Liver (tissue), 8 donors: ENCODE measurements at regions not wholly inside any gene's neighbourhood (a gene's known extent, or its start where the extent isn't known, plus 50 kb on each side); places are given as distances from the start of the nearest gene placed in this dataset.

Experiments
- DNase-seq: peaks from one replicate; pipeline ENCODE4 v3.0.0-alpha.2; 2017; ENCODE audit warnings: low spot score
- H3K27ac ChIP-seq, 2 donors: one replicate each; pipeline ENCODE4 v1.7.0; 2013; ENCODE audit warnings: inconsistent platforms in 2 of 2, low read length in 2 of 2, control low read depth in 1 of 2, low read depth in 1 of 2, mild to moderate bottlenecking in 1 of 2
- H3K27me3 ChIP-seq, 4 donors: one replicate each; pipeline versions ENCODE4 v1.6.1 to v1.7.0; 2013; ENCODE audit warnings: low read length in 3 of 4, inconsistent platforms in 1 of 4, mild to moderate bottlenecking in 1 of 4, moderate library complexity in 1 of 4; ENCODE audit not compliant: control insufficient read depth in 4 of 4, insufficient read depth in 4 of 4
- H3K36me3 ChIP-seq, 4 donors: one replicate each; pipeline versions ENCODE4 v1.6.1 to v1.7.0; 2013; ENCODE audit warnings: low read length in 3 of 4, mild to moderate bottlenecking in 3 of 4, low read depth in 1 of 4, moderate library complexity in 1 of 4; ENCODE audit not compliant: control insufficient read depth in 4 of 4, insufficient read depth in 3 of 4
- H3K4me1 ChIP-seq, 4 donors: one replicate each; pipeline versions ENCODE4 v1.6.1 to v1.7.0; 2013; ENCODE audit warnings: low read length in 3 of 4, mild to moderate bottlenecking in 3 of 4, moderate library complexity in 1 of 4; ENCODE audit not compliant: control insufficient read depth in 4 of 4, insufficient read depth in 4 of 4
- H3K4me3 ChIP-seq, 3 donors: one replicate each; pipeline versions ENCODE4 v1.6.1 to v1.7.0; 2013; ENCODE audit warnings: low read length in 3 of 3, control low read depth in 1 of 3, low read depth in 1 of 3, mild to moderate bottlenecking in 1 of 3
- H3K9ac ChIP-seq, 2 donors: one replicate each; pipeline ENCODE4 v1.7.0; 2013; ENCODE audit warnings: low read length in 2 of 2, mild to moderate bottlenecking in 2 of 2, moderate library complexity in 2 of 2, control low read depth in 1 of 2, low read depth in 1 of 2
- H3K9me3 ChIP-seq, 4 donors: one replicate each; pipeline versions ENCODE4 v1.6.1 to v1.7.0; 2013; ENCODE audit warnings: low read length in 3 of 4; ENCODE audit not compliant: control insufficient read depth in 4 of 4
- EGR1 ChIP-seq, 2 donors: IDR thresholded peaks; 2 replicates each; pipeline ENCODE4 v1.6.1; 2016 to 2018; ENCODE audit warnings: antibody characterized with exemption in 2 of 2, low read depth in 2 of 2
- FOXA1 ChIP-seq: IDR thresholded peaks from 2 replicates; pipeline ENCODE4 v1.6.1; 2016; ENCODE audit warnings: antibody characterized with exemption
- FOXA2 ChIP-seq: IDR thresholded peaks from 2 replicates; pipeline ENCODE4 v1.6.1; 2016; ENCODE audit warnings: antibody characterized with exemption
- GABPA ChIP-seq, 2 donors: IDR thresholded peaks in 1 of 2; conservative IDR thresholded peaks in 1 of 2; 2 replicates each; pipeline ENCODE4 v1.6.1; 2016; ENCODE audit warnings: antibody characterized with exemption in 2 of 2, mild to moderate bottlenecking in 1 of 2, moderate library complexity in 1 of 2
- HNF4A ChIP-seq, 2 donors: conservative IDR thresholded peaks; 2 replicates each; pipeline ENCODE4 v1.6.1; 2016; ENCODE audit warnings: antibody characterized with exemption in 2 of 2, mild to moderate bottlenecking in 2 of 2
- HNF4G ChIP-seq: IDR thresholded peaks from 2 replicates; pipeline ENCODE4 v1.6.1; 2016; ENCODE audit warnings: antibody characterized with exemption
- JUND ChIP-seq, 2 donors: IDR thresholded peaks; 2 replicates each; pipeline ENCODE4 v1.6.1; 2016; ENCODE audit warnings: antibody characterized with exemption in 2 of 2
- NR2F2 ChIP-seq: IDR thresholded peaks from 2 replicates; pipeline ENCODE4 v1.6.1; 2016; ENCODE audit warnings: antibody characterized with exemption
- RAD21 ChIP-seq, 2 donors: IDR thresholded peaks; 2 replicates each; pipeline ENCODE4 v1.6.1; 2016; ENCODE audit warnings: antibody characterized with exemption in 2 of 2, mild to moderate bottlenecking in 2 of 2
- RXRA ChIP-seq, 2 donors: IDR thresholded peaks; 2 replicates each; pipeline ENCODE4 v1.6.1; 2017 to 2018; ENCODE audit warnings: antibody characterized with exemption in 2 of 2, mild to moderate bottlenecking in 1 of 2
- SP1 ChIP-seq: IDR thresholded peaks from 2 replicates; pipeline ENCODE4 v1.6.1; 2018; ENCODE audit warnings: antibody characterized with exemption, mild to moderate bottlenecking
- TAF1 ChIP-seq: conservative IDR thresholded peaks from 2 replicates; pipeline ENCODE4 v1.6.1; 2016; ENCODE audit warnings: antibody characterized with exemption, mild to moderate bottlenecking
- YY1 ChIP-seq: IDR thresholded peaks from 2 replicates; pipeline ENCODE4 v1.6.1; 2016; ENCODE audit warnings: antibody characterized with exemption, mild to moderate bottlenecking
- WGBS: extraction: QIAGEN DNeasy Blood & Tissue Kit; methylation state at CpG from one replicate; pipeline ENCODE4 v1.1.7; 2013; 5-methylcytosine and 5-hydroxymethylcytosine counted together
- TF ChIP-seq, protein P1 (sequence below): fragments of 150-350 bp; IDR thresholded peaks from 2 replicates; pipeline ENCODE4 v1.5.1; 2017; ENCODE audit warnings: improper control_type of control experiment, low read depth, low read length; ENCODE audit not compliant: missing input control
- TF ChIP-seq, protein P2 (sequence below): IDR thresholded peaks from 2 replicates; pipeline ENCODE4 v1.6.1; 2016; ENCODE audit warnings: antibody characterized with exemption
- TF ChIP-seq, protein P3 (sequence below): IDR thresholded peaks from 2 replicates; pipeline ENCODE4 v1.6.1; 2016; ENCODE audit warnings: antibody characterized with exemption, mild to moderate bottlenecking
- TF ChIP-seq, protein P4 (sequence below): IDR thresholded peaks from 2 replicates; pipeline ENCODE4 v1.6.1; 2016; ENCODE audit warnings: antibody characterized with exemption
- TF ChIP-seq, protein P5 (sequence below): IDR thresholded peaks from 2 replicates; pipeline ENCODE4 v1.6.1; 2016; ENCODE audit warnings: antibody characterized with exemption
- donor health status: healthy.
- donor health status: healthy.
- donor health status: healthy.
- donor health status: healthy.
- donor health status: healthy.

DNA sequence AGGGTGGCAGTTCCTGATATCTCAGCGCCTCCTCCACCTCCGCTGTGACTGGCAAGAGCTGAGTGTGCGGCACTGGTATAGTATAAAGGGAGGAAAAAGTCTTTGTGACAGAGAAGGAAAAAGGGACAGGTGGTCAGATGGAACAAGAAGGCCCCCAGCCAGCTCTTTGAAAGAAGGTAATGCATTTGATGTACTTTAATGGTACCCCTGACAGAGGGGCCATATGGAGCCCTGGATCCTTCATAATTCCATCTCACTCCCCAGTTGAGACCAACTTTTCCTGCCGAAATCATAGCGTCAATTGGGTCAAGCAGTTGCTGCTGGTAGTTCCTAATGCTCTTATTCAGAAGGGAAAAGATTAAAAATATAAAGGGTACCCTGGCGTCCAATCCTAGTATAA is 198.2 kb downstream of the ZNF326 start:
- no peak overlapping the region for H3K27ac ChIP-seq
- TF ChIP-seq, protein P1, sequence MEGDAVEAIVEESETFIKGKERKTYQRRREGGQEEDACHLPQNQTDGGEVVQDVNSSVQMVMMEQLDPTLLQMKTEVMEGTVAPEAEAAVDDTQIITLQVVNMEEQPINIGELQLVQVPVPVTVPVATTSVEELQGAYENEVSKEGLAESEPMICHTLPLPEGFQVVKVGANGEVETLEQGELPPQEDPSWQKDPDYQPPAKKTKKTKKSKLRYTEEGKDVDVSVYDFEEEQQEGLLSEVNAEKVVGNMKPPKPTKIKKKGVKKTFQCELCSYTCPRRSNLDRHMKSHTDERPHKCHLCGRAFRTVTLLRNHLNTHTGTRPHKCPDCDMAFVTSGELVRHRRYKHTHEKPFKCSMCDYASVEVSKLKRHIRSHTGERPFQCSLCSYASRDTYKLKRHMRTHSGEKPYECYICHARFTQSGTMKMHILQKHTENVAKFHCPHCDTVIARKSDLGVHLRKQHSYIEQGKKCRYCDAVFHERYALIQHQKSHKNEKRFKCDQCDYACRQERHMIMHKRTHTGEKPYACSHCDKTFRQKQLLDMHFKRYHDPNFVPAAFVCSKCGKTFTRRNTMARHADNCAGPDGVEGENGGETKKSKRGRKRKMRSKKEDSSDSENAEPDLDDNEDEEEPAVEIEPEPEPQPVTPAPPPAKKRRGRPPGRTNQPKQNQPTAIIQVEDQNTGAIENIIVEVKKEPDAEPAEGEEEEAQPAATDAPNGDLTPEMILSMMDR: no peak
- TF ChIP-seq FOXA1 (no peak), SP1 (no peak), HNF4A (conservative IDR thresholded peaks at IDR 0.05) (no peak), JUND (IDR thresholded peaks at IDR 0.05) (no peak), EGR1 (IDR thresholded peaks at IDR 0.05; ENCODE audit: low read depth in 2 of 2) (no peak), TAF1 (no peak), GABPA (IDR thresholded peaks at IDR 0.05 in 1 of 2, conservative IDR thresholded peaks at IDR 0.05 in 1 of 2) (no peak), FOXA2 (no peak), RXRA (IDR thresholded peaks at IDR 0.05) (no peak)
- TF ChIP-seq, protein P2, sequence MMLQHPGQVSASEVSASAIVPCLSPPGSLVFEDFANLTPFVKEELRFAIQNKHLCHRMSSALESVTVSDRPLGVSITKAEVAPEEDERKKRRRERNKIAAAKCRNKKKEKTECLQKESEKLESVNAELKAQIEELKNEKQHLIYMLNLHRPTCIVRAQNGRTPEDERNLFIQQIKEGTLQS: no peak
- DNase-seq: no peak
- H3K4me1 ChIP-seq: peaks cover 0 to 3% (median 0%) of the 10 kb centered on the region in 4 donors
- no peaks in the 10 kb centered on the region for H3K36me3 ChIP-seq
- no peaks in the 10 kb centered on the region for H3K9me3 ChIP-seq
- no peak overlapping the region for H3K9ac ChIP-seq
- H3K27me3 ChIP-seq: no peaks in the 10 kb centered on the region
- 94% methylated on average over 6 of the region's 6 CpGs for WGBS
- H3K4me3 ChIP-seq: no peak overlapping the region

DNA sequence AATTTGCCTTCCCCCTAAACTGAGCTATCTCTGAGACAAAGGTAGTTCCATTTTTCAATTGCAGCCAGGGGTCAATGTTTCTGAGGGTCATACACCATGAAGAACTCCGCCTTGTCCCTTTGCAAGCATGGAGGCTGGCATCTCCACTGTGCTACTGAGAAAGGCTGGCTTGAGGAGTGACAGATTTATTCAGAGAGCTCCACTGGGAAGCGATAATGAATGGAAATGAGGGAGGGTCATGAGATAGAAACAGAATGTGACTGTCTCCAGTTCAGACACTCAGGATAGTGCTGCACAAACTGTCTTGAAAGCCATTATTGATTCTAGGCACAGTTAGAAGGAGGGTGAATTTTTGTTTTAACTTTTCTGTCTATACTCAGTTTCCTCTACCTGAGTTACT is 197.5 kb downstream of the ZNF326 start:
- Histone ChIP-seq H3K9ac (no peak overlapping the region), H3K4me3 (no peak overlapping the region), H3K9me3 (no peaks in the 10 kb centered on the region), H3K4me1 (peaks cover 0 to 3% (median 0%) of the 10 kb centered on the region in 4 donors), H3K36me3 (no peaks in the 10 kb centered on the region), H3K27me3 (no peaks in the 10 kb centered on the region), H3K27ac (no peak overlapping the region)
- DNase-seq: no peak
- TF ChIP-seq TAF1 (no peak), EGR1 (IDR thresholded peaks at IDR 0.05; ENCODE audit: low read depth in 2 of 2) (no peak), FOXA1 (no peak), HNF4A (conservative IDR thresholded peaks at IDR 0.05) (no peak), FOXA2 (no peak), NR2F2 (no peak), SP1 (no peak), JUND (IDR thresholded peaks at IDR 0.05) (no peak), RXRA (IDR thresholded peaks at IDR 0.05) (no peak), GABPA (IDR thresholded peaks at IDR 0.05 in 1 of 2, conservative IDR thresholded peaks at IDR 0.05 in 1 of 2) (no peak), RAD21 (IDR thresholded peaks at IDR 0.05) (no peak), HNF4G (no peak), YY1 (no peak)
- TF ChIP-seq, protein P3, sequence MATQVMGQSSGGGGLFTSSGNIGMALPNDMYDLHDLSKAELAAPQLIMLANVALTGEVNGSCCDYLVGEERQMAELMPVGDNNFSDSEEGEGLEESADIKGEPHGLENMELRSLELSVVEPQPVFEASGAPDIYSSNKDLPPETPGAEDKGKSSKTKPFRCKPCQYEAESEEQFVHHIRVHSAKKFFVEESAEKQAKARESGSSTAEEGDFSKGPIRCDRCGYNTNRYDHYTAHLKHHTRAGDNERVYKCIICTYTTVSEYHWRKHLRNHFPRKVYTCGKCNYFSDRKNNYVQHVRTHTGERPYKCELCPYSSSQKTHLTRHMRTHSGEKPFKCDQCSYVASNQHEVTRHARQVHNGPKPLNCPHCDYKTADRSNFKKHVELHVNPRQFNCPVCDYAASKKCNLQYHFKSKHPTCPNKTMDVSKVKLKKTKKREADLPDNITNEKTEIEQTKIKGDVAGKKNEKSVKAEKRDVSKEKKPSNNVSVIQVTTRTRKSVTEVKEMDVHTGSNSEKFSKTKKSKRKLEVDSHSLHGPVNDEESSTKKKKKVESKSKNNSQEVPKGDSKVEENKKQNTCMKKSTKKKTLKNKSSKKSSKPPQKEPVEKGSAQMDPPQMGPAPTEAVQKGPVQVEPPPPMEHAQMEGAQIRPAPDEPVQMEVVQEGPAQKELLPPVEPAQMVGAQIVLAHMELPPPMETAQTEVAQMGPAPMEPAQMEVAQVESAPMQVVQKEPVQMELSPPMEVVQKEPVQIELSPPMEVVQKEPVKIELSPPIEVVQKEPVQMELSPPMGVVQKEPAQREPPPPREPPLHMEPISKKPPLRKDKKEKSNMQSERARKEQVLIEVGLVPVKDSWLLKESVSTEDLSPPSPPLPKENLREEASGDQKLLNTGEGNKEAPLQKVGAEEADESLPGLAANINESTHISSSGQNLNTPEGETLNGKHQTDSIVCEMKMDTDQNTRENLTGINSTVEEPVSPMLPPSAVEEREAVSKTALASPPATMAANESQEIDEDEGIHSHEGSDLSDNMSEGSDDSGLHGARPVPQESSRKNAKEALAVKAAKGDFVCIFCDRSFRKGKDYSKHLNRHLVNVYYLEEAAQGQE: no peak
- TF ChIP-seq, protein P4, sequence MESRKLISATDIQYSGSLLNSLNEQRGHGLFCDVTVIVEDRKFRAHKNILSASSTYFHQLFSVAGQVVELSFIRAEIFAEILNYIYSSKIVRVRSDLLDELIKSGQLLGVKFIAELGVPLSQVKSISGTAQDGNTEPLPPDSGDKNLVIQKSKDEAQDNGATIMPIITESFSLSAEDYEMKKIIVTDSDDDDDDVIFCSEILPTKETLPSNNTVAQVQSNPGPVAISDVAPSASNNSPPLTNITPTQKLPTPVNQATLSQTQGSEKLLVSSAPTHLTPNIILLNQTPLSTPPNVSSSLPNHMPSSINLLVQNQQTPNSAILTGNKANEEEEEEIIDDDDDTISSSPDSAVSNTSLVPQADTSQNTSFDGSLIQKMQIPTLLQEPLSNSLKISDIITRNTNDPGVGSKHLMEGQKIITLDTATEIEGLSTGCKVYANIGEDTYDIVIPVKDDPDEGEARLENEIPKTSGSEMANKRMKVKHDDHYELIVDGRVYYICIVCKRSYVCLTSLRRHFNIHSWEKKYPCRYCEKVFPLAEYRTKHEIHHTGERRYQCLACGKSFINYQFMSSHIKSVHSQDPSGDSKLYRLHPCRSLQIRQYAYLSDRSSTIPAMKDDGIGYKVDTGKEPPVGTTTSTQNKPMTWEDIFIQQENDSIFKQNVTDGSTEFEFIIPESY: no peak
- TF ChIP-seq, protein P5, sequence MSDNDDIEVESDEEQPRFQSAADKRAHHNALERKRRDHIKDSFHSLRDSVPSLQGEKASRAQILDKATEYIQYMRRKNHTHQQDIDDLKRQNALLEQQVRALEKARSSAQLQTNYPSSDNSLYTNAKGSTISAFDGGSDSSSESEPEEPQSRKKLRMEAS: no peak
- TF ChIP-seq, protein P1: no peak
- TF ChIP-seq, protein P2: no peak
- 87% methylated on average over 2 of the region's 2 CpGs for WGBS
